PC-3 (cell line): ENCODE measurements at regions not wholly inside any gene's neighbourhood (a gene's known extent, or its start where the extent isn't known, plus 50 kb on each side); places are given as distances from the start of the nearest gene placed in this dataset.

Source experiments
- ATAC-seq: fragments of 200-7000 bp; cut with Tn5 transposase; 2 replicates; pipeline ENCODE4 v1.9.1; 2020; ENCODE audit warnings: mild to moderate bottlenecking, moderate library complexity
- BruUV-seq: library from RNA; stranded (reverse); fragments of 400-500 nt; replicated peaks from 2 replicates; lab custom pipeline; 2021; lab: Mats Ljungman, UMichigan
- CTCF ChIA-PET: fragments of 300-600 bp; sonication (Branson Sonifier 250); formaldehyde crosslinking; loops from one replicate; lab custom pipeline; 2022; ENCODE audit warnings: antibody characterized with exemption; lab: Charles Lee
- POLR2A ChIA-PET: fragments of 300-600 bp; sonication (Branson Sonifier 250); formaldehyde crosslinking; loops from one replicate; lab custom pipeline; 2022; ENCODE audit warnings: antibody characterized with exemption; ENCODE audit not compliant: unreplicated experiment; lab: Charles Lee
- DNase-seq: peaks from one replicate; pipeline ENCODE4 v3.0.0-alpha.2; 2015
- H2AFZ ChIP-seq: fragments of 300-600 bp; sonication (generic); 2 replicates; pipeline ENCODE4 v1.6.0; 2016; ENCODE audit warnings: antibody characterized with exemption, low read length
- H3F3A ChIP-seq: fragments of 300-600 bp; sonication (generic); one replicate; pipeline ENCODE4 v1.6.0; 2017; ENCODE audit warnings: antibody characterized with exemption, low read length, control low read depth, mild to moderate bottlenecking; ENCODE audit not compliant: unreplicated experiment
- H3K27ac ChIP-seq: fragments of 300-600 bp; sonication (generic); 2 replicates; pipeline ENCODE4 v1.5.1; 2016; ENCODE audit warnings: mild to moderate bottlenecking, low read length
- H3K27me3 ChIP-seq: fragments of 300-600 bp; sonication (generic); 2 replicates; pipeline ENCODE4 v1.6.1; 2016; ENCODE audit warnings: low read length, mixed read lengths
- H3K36me3 ChIP-seq: fragments of 300-600 bp; sonication (generic); 2 replicates; pipeline ENCODE4 v1.6.1; 2016; ENCODE audit warnings: low read depth, mixed run types, low read length, mixed read lengths
- H3K4me1 ChIP-seq: fragments of 300-600 bp; sonication (generic); 2 replicates; pipeline ENCODE4 v1.5.1; 2016; ENCODE audit warnings: low read length; ENCODE audit not compliant: insufficient read depth
- H3K4me2 ChIP-seq: fragments of 300-600 bp; sonication (generic); 2 replicates; pipeline ENCODE4 v1.6.0; 2016; ENCODE audit warnings: low read length
- H3K4me3 ChIP-seq: fragments of 300-600 bp; sonication (generic); 2 replicates; pipeline ENCODE4 v1.5.1; 2016; ENCODE audit warnings: mild to moderate bottlenecking, low read length, mixed read lengths
- H3K79me2 ChIP-seq: fragments of 300-600 bp; sonication (generic); 2 replicates; pipeline ENCODE4 v1.6.1; 2017; ENCODE audit warnings: low read length, mixed read lengths
- H3K9ac ChIP-seq: fragments of 300-600 bp; sonication (generic); 2 replicates; pipeline ENCODE4 v1.6.0; 2016; ENCODE audit warnings: mild to moderate bottlenecking, low read length
- H3K9me2 ChIP-seq: fragments of 300-600 bp; sonication (generic); replicated peaks from 2 replicates; pipeline ENCODE4 v1.6.1; 2016; ENCODE audit warnings: mixed run types, low read length, mixed read lengths
- H3K9me3 ChIP-seq: fragments of 300-600 bp; sonication (generic); 2 replicates; pipeline ENCODE4 v1.6.1; 2016; ENCODE audit warnings: low read length, mixed read lengths
- H4K20me1 ChIP-seq: fragments of 300-600 bp; sonication (generic); 2 replicates; pipeline ENCODE4 v1.6.1; 2016; ENCODE audit warnings: low read length, mixed read lengths
- EZH2 ChIP-seq: fragments of 300-600 bp; sonication (generic); IDR thresholded peaks from one replicate; pipeline ENCODE4 v1.6.1; 2017; ENCODE audit warnings: antibody characterized with exemption, mild to moderate bottlenecking, low read length; ENCODE audit not compliant: unreplicated experiment
- EZH2phosphoT487 ChIP-seq: fragments of 300-600 bp; sonication (generic); IDR thresholded peaks from 2 replicates; pipeline ENCODE4 v1.6.1; 2018; ENCODE audit warnings: mild to moderate bottlenecking, antibody characterized with exemption, low read length, borderline replicate concordance
- intact Hi-C: fragments of 100-400 bp; cut with micrococcal nuclease; formaldehyde crosslinking; loops from 2 replicates; pipeline ENCODE4 v1.9.0; 2023
- TF ChIP-seq, protein P1 (sequence below): fragments of 300-600 bp; sonication (generic); conservative IDR thresholded peaks from 2 replicates; pipeline ENCODE4 v1.5.1; 2017; ENCODE audit warnings: antibody characterized with exemption, low read depth, mild to moderate bottlenecking, low read length

DNA sequence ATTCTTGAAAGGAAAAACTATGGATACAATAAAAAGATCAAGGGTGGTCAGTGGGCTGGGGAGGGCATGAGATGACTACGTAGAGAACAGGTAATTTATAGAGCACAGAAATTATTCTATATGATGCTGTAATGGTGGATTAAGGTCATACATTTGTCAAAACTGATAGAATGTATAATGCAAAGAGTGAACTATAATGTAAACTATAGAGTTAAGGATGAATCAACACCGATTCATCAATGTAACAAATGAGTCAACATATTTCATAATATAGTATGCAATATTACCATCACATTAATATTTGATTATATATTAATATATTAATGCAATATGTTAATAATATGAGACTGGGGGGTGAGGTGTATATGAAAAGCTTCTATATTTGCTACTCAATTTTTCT lies 555.6 kb upstream of the POT1 start:
- Histone ChIP-seq H3K4me1 (peaks cover 18% of the 10 kb centered on the region; the same call in 1 of the 2 replicates), H4K20me1 (no peaks in the 10 kb centered on the region), H3K27me3 (no peaks in the 10 kb centered on the region), H3K4me3 (no peak overlapping the region), H3K4me2 (0 out of 2 replicates have a peak overlapping the region, but pooled peaks have one; percentile 31), H3K27ac (peak overlapping the region; percentile 85), H3F3A (no peaks in the 10 kb centered on the region), H2AFZ (no peak overlapping the region), H3K79me2 (no peaks in the 10 kb centered on the region), H3K9ac (no peak overlapping the region), H3K9me2 (no peaks in the 10 kb centered on the region), H3K9me3 (no peaks in the 10 kb centered on the region), H3K36me3 (no peaks in the 10 kb centered on the region)
- POLR2A ChIA-PET, result no interaction called here
- DNase-seq (peak; percentile 51), ATAC-seq (peak; percentile 55)
- TF ChIP-seq EZH2 (no peak), EZH2phosphoT487 (no peak)
- TF ChIP-seq, protein P1, sequence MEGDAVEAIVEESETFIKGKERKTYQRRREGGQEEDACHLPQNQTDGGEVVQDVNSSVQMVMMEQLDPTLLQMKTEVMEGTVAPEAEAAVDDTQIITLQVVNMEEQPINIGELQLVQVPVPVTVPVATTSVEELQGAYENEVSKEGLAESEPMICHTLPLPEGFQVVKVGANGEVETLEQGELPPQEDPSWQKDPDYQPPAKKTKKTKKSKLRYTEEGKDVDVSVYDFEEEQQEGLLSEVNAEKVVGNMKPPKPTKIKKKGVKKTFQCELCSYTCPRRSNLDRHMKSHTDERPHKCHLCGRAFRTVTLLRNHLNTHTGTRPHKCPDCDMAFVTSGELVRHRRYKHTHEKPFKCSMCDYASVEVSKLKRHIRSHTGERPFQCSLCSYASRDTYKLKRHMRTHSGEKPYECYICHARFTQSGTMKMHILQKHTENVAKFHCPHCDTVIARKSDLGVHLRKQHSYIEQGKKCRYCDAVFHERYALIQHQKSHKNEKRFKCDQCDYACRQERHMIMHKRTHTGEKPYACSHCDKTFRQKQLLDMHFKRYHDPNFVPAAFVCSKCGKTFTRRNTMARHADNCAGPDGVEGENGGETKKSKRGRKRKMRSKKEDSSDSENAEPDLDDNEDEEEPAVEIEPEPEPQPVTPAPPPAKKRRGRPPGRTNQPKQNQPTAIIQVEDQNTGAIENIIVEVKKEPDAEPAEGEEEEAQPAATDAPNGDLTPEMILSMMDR, result no peak
- no TSS peak for BruUV-seq
- CTCF ChIA-PET, result no interaction called here
- intact Hi-C loops, result loop anchor here (5.0 kb wide), 1 partner anchor 48 kb away; no protein-coding TSS in a partner anchor

DNA sequence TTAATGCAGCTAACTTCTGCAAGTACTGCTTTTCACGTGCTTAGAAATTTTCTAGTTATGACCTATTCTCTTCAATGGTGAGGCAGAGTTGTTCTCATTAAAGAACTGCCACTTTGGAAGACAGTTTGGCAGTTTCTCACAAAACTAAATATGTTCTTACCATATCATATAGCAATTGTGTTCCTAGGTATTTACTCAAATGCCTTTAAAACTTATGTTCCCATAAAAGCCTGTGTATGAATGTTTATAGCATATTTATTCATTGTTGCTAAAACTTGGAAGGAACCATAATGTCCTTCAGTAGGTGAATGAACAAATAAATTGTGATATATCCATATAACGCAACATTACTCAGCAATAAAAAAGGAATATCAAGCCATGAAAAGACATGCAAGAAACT lies 555.1 kb upstream of the POT1 start:
- Histone ChIP-seq H3K9me2 (no peaks in the 10 kb centered on the region), H3K4me3 (no peak overlapping the region), H3K9ac (no peak overlapping the region), H3F3A (no peaks in the 10 kb centered on the region), H2AFZ (no peak overlapping the region), H3K36me3 (no peaks in the 10 kb centered on the region), H3K79me2 (no peaks in the 10 kb centered on the region), H3K27ac (peak overlapping the region; percentile 85), H3K4me2 (0 out of 2 replicates have a peak overlapping the region, but pooled peaks have one; percentile 31), H4K20me1 (no peaks in the 10 kb centered on the region), H3K4me1 (peaks cover 18% of the 10 kb centered on the region; the same call in 1 of the 2 replicates), H3K27me3 (no peaks in the 10 kb centered on the region), H3K9me3 (no peaks in the 10 kb centered on the region)
- intact Hi-C loops, result loop anchor here (5.0 kb wide), 1 partner anchor 47 kb away; no protein-coding TSS in a partner anchor
- TF ChIP-seq EZH2phosphoT487 (no peak), EZH2 (no peak)
- TF ChIP-seq, protein P1, result no peak
- no TSS peak for BruUV-seq
- ATAC-seq, result peak; percentile 84
- CTCF ChIA-PET, result no interaction called here
- peak; percentile 20 for DNase-seq
- POLR2A ChIA-PET, result no interaction called here

DNA sequence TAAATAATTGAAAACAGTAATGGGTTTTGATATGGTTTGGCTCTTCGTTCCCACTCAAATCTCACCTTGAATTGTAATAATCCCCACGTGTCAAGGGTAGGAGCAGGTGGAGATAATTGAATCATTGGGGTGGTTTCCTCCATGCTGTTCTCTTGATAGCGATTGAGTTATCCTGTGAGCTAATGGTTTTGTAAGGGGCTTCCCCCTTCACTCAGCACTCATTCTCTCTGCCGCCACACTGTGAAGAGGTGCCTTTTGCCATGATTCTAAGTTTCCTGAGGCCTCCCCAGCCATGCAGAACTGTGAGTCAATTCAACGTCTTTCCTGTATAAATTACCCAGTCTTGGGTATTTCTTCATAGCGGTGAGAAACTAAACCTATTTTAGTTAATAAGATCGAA lies 551.7 kb upstream of the POT1 start:
- intact Hi-C loops, result no loop called here
- no peak for ATAC-seq
- no peak for DNase-seq
- H3K4me2 ChIP-seq, result no peak overlapping the region
- H3K27ac ChIP-seq, result no peak overlapping the region
- no peaks in the 10 kb centered on the region for H3K9me3 ChIP-seq
- no TSS peak for BruUV-seq
- no peaks in the 10 kb centered on the region for H3K79me2 ChIP-seq
- ChIA-PET POLR2A (no interaction called here), CTCF (interaction anchor here (0.7 kb wide), 1 partner anchor 10 kb away, joined by 4 read pairs; no protein-coding TSS in a partner anchor)
- H2AFZ ChIP-seq, result no peak overlapping the region
- H3K36me3 ChIP-seq, result no peaks in the 10 kb centered on the region
- H3K27me3 ChIP-seq, result no peaks in the 10 kb centered on the region
- H3F3A ChIP-seq, result no peaks in the 10 kb centered on the region
- TF ChIP-seq, protein P1, result no peak
- no peak for TF ChIP-seq EZH2phosphoT487
- no peak for TF ChIP-seq EZH2
- no peaks in the 10 kb centered on the region for H3K9me2 ChIP-seq
- H3K9ac ChIP-seq, result no peak overlapping the region
- no peak overlapping the region for H3K4me3 ChIP-seq
- H4K20me1 ChIP-seq, result no peaks in the 10 kb centered on the region
- peaks cover 18% of the 10 kb centered on the region; the same call in 1 of the 2 replicates for H3K4me1 ChIP-seq
